ENCODE measurements at regions not wholly inside any gene's neighbourhood (a gene's known extent, or its start where the extent isn't known, plus 50 kb on each side); places are given as distances from the start of the nearest gene placed in this dataset.

DNA sequence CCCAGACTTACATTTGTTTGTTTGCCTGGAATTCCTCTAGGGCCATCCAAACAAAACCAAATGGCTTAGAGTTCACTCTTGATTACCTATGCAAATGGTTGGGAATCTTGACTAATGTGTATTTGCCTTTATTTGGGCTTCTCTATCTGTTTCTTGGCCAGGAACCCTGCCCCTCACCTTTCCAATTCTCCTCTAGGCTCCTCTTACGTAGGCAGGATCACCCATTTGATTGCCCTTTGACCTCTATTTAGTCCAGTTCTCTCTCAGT is 123.0 kb upstream of the DYRK2 start:
- no peaks in the 10 kb centered on the region for H3K36me3 ChIP-seq
- H3K27ac ChIP-seq: no peak overlapping the region
- DNase-seq (ENCODE audit: low spot score in 2 of 2): no peak
- H3K27me3 ChIP-seq: no peaks in the 10 kb centered on the region
- intact Hi-C loops (cut with DNase I): no loop called here
- no peaks in the 10 kb centered on the region for H3K9me3 ChIP-seq
- TF ChIP-seq, protein P1, sequence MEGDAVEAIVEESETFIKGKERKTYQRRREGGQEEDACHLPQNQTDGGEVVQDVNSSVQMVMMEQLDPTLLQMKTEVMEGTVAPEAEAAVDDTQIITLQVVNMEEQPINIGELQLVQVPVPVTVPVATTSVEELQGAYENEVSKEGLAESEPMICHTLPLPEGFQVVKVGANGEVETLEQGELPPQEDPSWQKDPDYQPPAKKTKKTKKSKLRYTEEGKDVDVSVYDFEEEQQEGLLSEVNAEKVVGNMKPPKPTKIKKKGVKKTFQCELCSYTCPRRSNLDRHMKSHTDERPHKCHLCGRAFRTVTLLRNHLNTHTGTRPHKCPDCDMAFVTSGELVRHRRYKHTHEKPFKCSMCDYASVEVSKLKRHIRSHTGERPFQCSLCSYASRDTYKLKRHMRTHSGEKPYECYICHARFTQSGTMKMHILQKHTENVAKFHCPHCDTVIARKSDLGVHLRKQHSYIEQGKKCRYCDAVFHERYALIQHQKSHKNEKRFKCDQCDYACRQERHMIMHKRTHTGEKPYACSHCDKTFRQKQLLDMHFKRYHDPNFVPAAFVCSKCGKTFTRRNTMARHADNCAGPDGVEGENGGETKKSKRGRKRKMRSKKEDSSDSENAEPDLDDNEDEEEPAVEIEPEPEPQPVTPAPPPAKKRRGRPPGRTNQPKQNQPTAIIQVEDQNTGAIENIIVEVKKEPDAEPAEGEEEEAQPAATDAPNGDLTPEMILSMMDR (IDR thresholded peaks at IDR 0.05): no peak
- H3K4me1 ChIP-seq: no peaks in the 10 kb centered on the region
- no peak overlapping the region for H3K4me3 ChIP-seq

GRCh38 chr12:67526129-67526528 is 122.4 kb upstream of the DYRK2 start:
- intact Hi-C loops (cut with DNase I): no loop called here

DNA sequence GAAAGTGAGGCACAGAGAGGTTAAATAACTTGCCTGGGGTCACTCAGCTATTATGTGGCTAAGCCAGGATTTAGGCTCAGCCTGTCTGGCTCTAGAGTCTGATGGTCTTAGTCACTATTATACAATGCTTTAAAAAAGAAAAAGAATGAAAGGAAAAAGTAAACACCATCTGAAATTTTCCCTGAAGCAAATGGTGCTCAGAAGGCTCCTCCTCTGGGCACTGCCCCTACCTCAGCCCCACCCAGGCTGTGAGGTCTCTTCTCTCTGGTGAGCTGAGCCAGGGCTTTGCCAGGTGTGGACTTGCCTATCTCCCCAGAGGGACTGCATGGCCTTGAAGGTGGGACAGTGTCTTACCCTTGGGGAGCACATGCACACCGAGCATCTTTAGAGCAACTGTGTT is 117.5 kb upstream of the DYRK2 start:
- intact Hi-C loops (cut with DNase I): no loop called here
- no peak for DNase-seq (ENCODE audit: low spot score in 2 of 2)
- no peaks in the 10 kb centered on the region for H3K27me3 ChIP-seq
- no peaks in the 10 kb centered on the region for H3K4me1 ChIP-seq
- no peaks in the 10 kb centered on the region for H3K36me3 ChIP-seq
- H3K4me3 ChIP-seq: no peak overlapping the region
- TF ChIP-seq, protein P1 (IDR thresholded peaks at IDR 0.05): no peak
- no peak overlapping the region for H3K27ac ChIP-seq
- no peaks in the 10 kb centered on the region for H3K9me3 ChIP-seq

More at GRCh38 chr12:67526129-67526528, 122.4 kb upstream of the DYRK2 start:
- Histone ChIP-seq H3K27ac (no peak overlapping the region), H3K9me3 (no peaks in the 10 kb centered on the region), H3K4me3 (no peak overlapping the region), H3K4me1 (no peaks in the 10 kb centered on the region), H3K36me3 (no peaks in the 10 kb centered on the region), H3K27me3 (no peaks in the 10 kb centered on the region)
- DNase-seq (ENCODE audit: low spot score in 2 of 2): no peak
- TF ChIP-seq, protein P1 (IDR thresholded peaks at IDR 0.05): no peak

- Histone ChIP-seq H3K36me3 (no peaks in the 10 kb centered on the region), H3K9me3 (no peaks in the 10 kb centered on the region), H3K4me3 (no peak overlapping the region), H3K27me3 (no peaks in the 10 kb centered on the region), H3K27ac (no peak overlapping the region), H3K4me1 (no peaks in the 10 kb centered on the region)
- intact Hi-C loops (cut with DNase I): no loop called here
- TF ChIP-seq, protein P1 (IDR thresholded peaks at IDR 0.05): no peak
- DNase-seq (ENCODE audit: low spot score in 2 of 2): no peak
These were observed 117.0 kb upstream of the DYRK2 start for GRCh38 chr12:67531501-67531900.

- intact Hi-C loops (cut with DNase I): no loop called here
- DNase-seq (ENCODE audit: low spot score in 2 of 2): no peak
- no peak overlapping the region for H3K27ac ChIP-seq
- H3K4me1 ChIP-seq: no peaks in the 10 kb centered on the region
- no peak overlapping the region for H3K4me3 ChIP-seq
- H3K27me3 ChIP-seq: no peaks in the 10 kb centered on the region
- H3K9me3 ChIP-seq: no peaks in the 10 kb centered on the region
- TF ChIP-seq, protein P1 (IDR thresholded peaks at IDR 0.05): no peak
- no peaks in the 10 kb centered on the region for H3K36me3 ChIP-seq
These were observed 115.4 kb upstream of the DYRK2 start for GRCh38 chr12:67533159-67533558.

- no peak for DNase-seq (ENCODE audit: low spot score in 2 of 2)
- no peak overlapping the region for H3K27ac ChIP-seq
These were observed 114.5 kb upstream of the DYRK2 start for GRCh38 chr12:67534046-67534445.

More at GRCh38 chr12:67534046-67534445, 114.5 kb upstream of the DYRK2 start:
- H3K9me3 ChIP-seq: no peaks in the 10 kb centered on the region
- intact Hi-C loops (cut with DNase I): no loop called here
- H3K36me3 ChIP-seq: no peaks in the 10 kb centered on the region
- no peaks in the 10 kb centered on the region for H3K4me1 ChIP-seq
- no peak overlapping the region for H3K4me3 ChIP-seq
- TF ChIP-seq, protein P1 (IDR thresholded peaks at IDR 0.05): no peak
- H3K27me3 ChIP-seq: no peaks in the 10 kb centered on the region
